IMR-90 (cell line): ENCODE measurements at regions not wholly inside any gene's neighbourhood (a gene's known extent, or its start where the extent isn't known, plus 50 kb on each side); places are given as distances from the start of the nearest gene placed in this dataset.

Experiments
- CEBPB ChIP-seq: IDR thresholded peaks from 2 replicates; pipeline ENCODE4 v1.6.1; 2012; ENCODE audit warnings: low read depth, low read length, improper control_type of control experiment
- CTCF ChIP-seq: conservative IDR thresholded peaks from 2 replicates; pipeline ENCODE4 v1.5.1; 2012; ENCODE audit warnings: mild to moderate bottlenecking, low read depth, low read length, improper control_type of control experiment
- ELK1 ChIP-seq: fragments of 150-350 bp; IDR thresholded peaks from 2 replicates; pipeline ENCODE4 v1.6.1; 2016; ENCODE audit warnings: low read depth, mild to moderate bottlenecking, low read length, moderate library complexity, borderline replicate concordance
- MAFK ChIP-seq: IDR thresholded peaks from 2 replicates; pipeline ENCODE4 v1.6.1; 2012; ENCODE audit warnings: low read depth, low read length, improper control_type of control experiment
- MXI1 ChIP-seq: IDR thresholded peaks from 2 replicates; pipeline ENCODE4 v1.6.1; 2012; ENCODE audit warnings: low read depth, mild to moderate bottlenecking, low read length, moderate library complexity, borderline replicate concordance
- POLR2A ChIP-seq: IDR thresholded peaks from 2 replicates; pipeline ENCODE4 v1.6.1; 2012; ENCODE audit warnings: mild to moderate bottlenecking, low read depth, low read length
- RAD21 ChIP-seq: IDR thresholded peaks from 2 replicates; pipeline ENCODE4 v1.6.1; 2012; ENCODE audit warnings: low read length, improper control_type of control experiment
- RCOR1 ChIP-seq: IDR thresholded peaks from 2 replicates; pipeline ENCODE4 v1.6.1; 2012; ENCODE audit warnings: mild to moderate bottlenecking, low read length, improper control_type of control experiment; ENCODE audit not compliant: insufficient replicate concordance
- RFX5 ChIP-seq: IDR thresholded peaks from 2 replicates; pipeline ENCODE4 v1.8.0; 2012; ENCODE audit warnings: low read depth, mild to moderate bottlenecking, low read length, moderate library complexity
- SMC3 ChIP-seq: fragments of 150-350 bp; IDR thresholded peaks from 2 replicates; pipeline ENCODE4 v1.6.1; 2016; ENCODE audit warnings: low read depth, mild to moderate bottlenecking, antibody characterized with exemption, low read length, moderate library complexity
- USF2 ChIP-seq: fragments of 150-350 bp; IDR thresholded peaks from 2 replicates; pipeline ENCODE4 v1.6.1; 2017; ENCODE audit warnings: mild to moderate bottlenecking, antibody characterized with exemption, low read length, low read depth

- TF ChIP-seq CTCF (no peak), POLR2A (no peak), USF2 (no peak), MAFK (no peak), CEBPB (no peak), SMC3 (no peak), ELK1 (no peak), RAD21 (no peak), RFX5 (no peak), MXI1 (no peak), RCOR1 (no peak)
These were observed 377.2 kb downstream of the PLPP3 start for GRCh38 chr1:56202186-56202585.
